Left renal cortex interstitium (tissue), 4 donors: ENCODE measurements at regions not wholly inside any gene's neighbourhood (a gene's known extent, or its start where the extent isn't known, plus 50 kb on each side); places are given as distances from the start of the nearest gene placed in this dataset.

Source experiments
- DNase-seq, 4 donors: peaks; one replicate each; pipeline ENCODE4 v3.0.0-alpha.2; 2013; ENCODE audit warnings: low read depth in 4 of 4, low spot score in 2 of 4, missing footprints in 1 of 4

GRCh38 chr1:244106837-244107493 lies 55.9 kb downstream of the ZBTB18 start:
- no peak for DNase-seq

- DNase-seq = no peak
These were observed 59.9 kb downstream of the ZBTB18 start for GRCh38 chr1:244111027-244111426.

GRCh38 chr1:244112041-244112440 lies 61.0 kb downstream of the ZBTB18 start:
- DNase-seq = no peak

GRCh38 chr1:244112636-244113035 lies 61.6 kb downstream of the ZBTB18 start:
- DNase-seq = no peak

GRCh38 chr1:244113532-244114320 lies 62.6 kb downstream of the ZBTB18 start:
- DNase-seq = no peak

- no peak for DNase-seq
These were observed 63.8 kb downstream of the ZBTB18 start for GRCh38 chr1:244114892-244115291.

- no peak for DNase-seq
These were observed 65.9 kb downstream of the ZBTB18 start for GRCh38 chr1:244116946-244117345.

GRCh38 chr1:244118109-244118761 lies 67.2 kb downstream of the ZBTB18 start:
- peak in 2 of 4 donors; percentile 39 to 44 for DNase-seq

- no peak for DNase-seq
These were observed 77.7 kb downstream of the ZBTB18 start for GRCh38 chr1:244128591-244129383.

- DNase-seq = no peak
These were observed 86.2 kb downstream of the ZBTB18 start for GRCh38 chr1:244137276-244137675.

- DNase-seq = no peak
These were observed 86.6 kb downstream of the ZBTB18 start for GRCh38 chr1:244137725-244138124.

- no peak for DNase-seq
These were observed 87.3 kb downstream of the ZBTB18 start for GRCh38 chr1:244138399-244138798.

- DNase-seq = no peak
These were observed 88.6 kb downstream of the ZBTB18 start for GRCh38 chr1:244139655-244140054.

GRCh38 chr1:244140420-244140819 lies 89.3 kb downstream of the ZBTB18 start:
- no peak for DNase-seq

GRCh38 chr1:244144053-244144452 lies 93.0 kb downstream of the ZBTB18 start:
- DNase-seq = no peak

GRCh38 chr1:244150071-244150470 lies 99.0 kb downstream of the ZBTB18 start:
- DNase-seq = no peak

- no peak for DNase-seq
These were observed 99.6 kb downstream of the ZBTB18 start for GRCh38 chr1:244150665-244151064.

GRCh38 chr1:244151537-244151936 lies 100.5 kb downstream of the ZBTB18 start:
- DNase-seq = no peak

GRCh38 chr1:244154508-244154871 lies 103.4 kb downstream of the ZBTB18 start:
- DNase-seq = no peak

- no peak for DNase-seq
These were observed 103.9 kb downstream of the ZBTB18 start for GRCh38 chr1:244154872-244155531.
